ENCODE measurements at regions not wholly inside any gene's neighbourhood (a gene's known extent, or its start where the extent isn't known, plus 50 kb on each side); places are given as distances from the start of the nearest gene placed in this dataset.

GRCh38 chr11:92902417-92902816 lies 67.0 kb upstream of the MTNR1B start:
- DNase-seq (ENCODE audit: low spot score) = no peak
- no peak for TF ChIP-seq CTCF (IDR thresholded peaks at IDR 0.05)
- H3K4me3 Mint-ChIP-seq (ENCODE audit: unreplicated experiment) = no peak overlapping the region
- no peaks in the 10 kb centered on the region for H3K27me3 Mint-ChIP-seq (ENCODE audit: low read depth)
- peaks cover 4% of the 10 kb centered on the region for H3K9me3 Mint-ChIP-seq (ENCODE audit: low read depth)
- H3K4me1 Mint-ChIP-seq (ENCODE audit: low read depth) = no peaks in the 10 kb centered on the region
- H3K36me3 Mint-ChIP-seq (ENCODE audit: low read depth) = no peaks in the 10 kb centered on the region
- no peak overlapping the region for H3K27ac Mint-ChIP-seq (ENCODE audit: unreplicated experiment)

- DNase-seq (ENCODE audit: low spot score) = no peak
- Mint-ChIP-seq H3K36me3 (ENCODE audit: low read depth) (no peaks in the 10 kb centered on the region), H3K27me3 (ENCODE audit: low read depth) (peaks cover 4% of the 10 kb centered on the region), H3K9me3 (ENCODE audit: low read depth) (peaks cover 4% of the 10 kb centered on the region), H3K4me3 (ENCODE audit: unreplicated experiment) (no peak overlapping the region), H3K4me1 (ENCODE audit: low read depth) (no peaks in the 10 kb centered on the region), H3K27ac (ENCODE audit: unreplicated experiment) (no peak overlapping the region)
- no peak for TF ChIP-seq CTCF (IDR thresholded peaks at IDR 0.05)
Observed at GRCh38 chr11:92907671-92908070, 61.8 kb upstream of the MTNR1B start.

GRCh38 chr11:92909214-92909613 lies 60.2 kb upstream of the MTNR1B start:
- Mint-ChIP-seq H3K27ac (ENCODE audit: unreplicated experiment) (no peak overlapping the region), H3K27me3 (ENCODE audit: low read depth) (peaks cover 4% of the 10 kb centered on the region), H3K4me3 (ENCODE audit: unreplicated experiment) (no peak overlapping the region), H3K4me1 (ENCODE audit: low read depth) (no peaks in the 10 kb centered on the region), H3K36me3 (ENCODE audit: low read depth) (no peaks in the 10 kb centered on the region), H3K9me3 (ENCODE audit: low read depth) (peaks cover 3% of the 10 kb centered on the region)
- no peak for DNase-seq (ENCODE audit: low spot score)
- TF ChIP-seq CTCF (IDR thresholded peaks at IDR 0.05) = no peak

- Mint-ChIP-seq H3K4me3 (ENCODE audit: unreplicated experiment) (no peak overlapping the region), H3K27me3 (ENCODE audit: low read depth) (peaks cover 4% of the 10 kb centered on the region), H3K27ac (ENCODE audit: unreplicated experiment) (no peak overlapping the region), H3K4me1 (ENCODE audit: low read depth) (no peaks in the 10 kb centered on the region), H3K36me3 (ENCODE audit: low read depth) (no peaks in the 10 kb centered on the region), H3K9me3 (ENCODE audit: low read depth) (no peaks in the 10 kb centered on the region)
- no peak for DNase-seq (ENCODE audit: low spot score)
- TF ChIP-seq CTCF (IDR thresholded peaks at IDR 0.05) = no peak
Observed at GRCh38 chr11:92911478-92911877, 58.0 kb upstream of the MTNR1B start.

- H3K36me3 Mint-ChIP-seq (ENCODE audit: low read depth) = no peaks in the 10 kb centered on the region
- no peak overlapping the region for H3K27ac Mint-ChIP-seq (ENCODE audit: unreplicated experiment)
- no peak overlapping the region for H3K4me3 Mint-ChIP-seq (ENCODE audit: unreplicated experiment)
- H3K27me3 Mint-ChIP-seq (ENCODE audit: low read depth) = peaks cover 5% of the 10 kb centered on the region
- no peaks in the 10 kb centered on the region for H3K4me1 Mint-ChIP-seq (ENCODE audit: low read depth)
- H3K9me3 Mint-ChIP-seq (ENCODE audit: low read depth) = no peaks in the 10 kb centered on the region
- no peak for DNase-seq (ENCODE audit: low spot score)
- no peak for TF ChIP-seq CTCF (IDR thresholded peaks at IDR 0.05)
Observed at GRCh38 chr11:92915551-92915950, 53.9 kb upstream of the MTNR1B start.
